CD4-positive, alpha-beta memory T cell (primary cell): ENCODE measurements at regions not wholly inside any gene's neighbourhood (a gene's known extent, or its start where the extent isn't known, plus 50 kb on each side); places are given as distances from the start of the nearest gene placed in this dataset.

Experiments
- CTCF ChIA-PET: fragments of 350-600 bp; sonication (Branson Sonifier 250); formaldehyde crosslinking; loops from one replicate; lab custom pipeline; 2021; ENCODE audit warnings: inconsistent platforms; ENCODE audit not compliant: partially characterized antibody; lab: Charles Lee
- POLR2A ChIA-PET: fragments of 350-600 bp; sonication (Branson Sonifier 250); formaldehyde crosslinking; loops from one replicate; lab custom pipeline; 2021; ENCODE audit not compliant: partially characterized antibody; lab: Charles Lee
- DNase-seq, 5 donors: peaks; one replicate each; pipeline versions ENCODE4 v3.0.0 to v3.0.0-alpha.2; 2020 to 2022; ENCODE audit warnings: mixed read lengths in 1 of 5
- H3K27ac ChIP-seq: one replicate; pipeline ENCODE4 v1.7.0; 2013; ENCODE audit warnings: low read depth, low read length
- H3K27me3 ChIP-seq: 2 replicates; pipeline ENCODE4 v1.7.0; 2013; ENCODE audit warnings: mild to moderate bottlenecking, low read length, moderate library complexity; ENCODE audit not compliant: insufficient read depth
- H3K36me3 ChIP-seq: 2 replicates; pipeline ENCODE4 v1.7.0; 2013; ENCODE audit warnings: mild to moderate bottlenecking, low read length, moderate library complexity; ENCODE audit not compliant: insufficient read depth
- H3K4me1 ChIP-seq: 2 replicates; pipeline ENCODE4 v1.7.0; 2013; ENCODE audit warnings: mild to moderate bottlenecking, low read length, moderate library complexity; ENCODE audit not compliant: insufficient read depth
- H3K4me3 ChIP-seq, 2 donors: one replicate each; pipeline ENCODE4 v1.7.0; 2013; ENCODE audit warnings: low read length in 2 of 2, mild to moderate bottlenecking in 1 of 2
- H3K9me3 ChIP-seq, 2 donors: one replicate each; pipeline ENCODE4 v1.7.0; 2013; ENCODE audit warnings: low read length in 2 of 2, control low read depth in 1 of 2; ENCODE audit not compliant: control insufficient read depth in 1 of 2
- H3K27ac Mint-ChIP-seq, 7 donors: one replicate each; pipeline ENCODE4 v1.8.0; 2020 to 2021; ENCODE audit warnings: mixed read lengths in 7 of 7, mild to moderate bottlenecking in 6 of 7, inconsistent platforms in 3 of 7, moderate library complexity in 3 of 7
- H3K27me3 Mint-ChIP-seq, 2 donors: one replicate each; pipeline ENCODE4 v1.8.0; 2020 to 2021; ENCODE audit warnings: mixed read lengths in 2 of 2
- H3K36me3 Mint-ChIP-seq, 2 donors: one replicate each; pipeline ENCODE4 v1.8.0; 2020 to 2021; ENCODE audit warnings: mixed read lengths in 2 of 2, inconsistent platforms in 1 of 2, mild to moderate bottlenecking in 1 of 2
- H3K4me1 Mint-ChIP-seq, 4 donors: one replicate each; pipeline ENCODE4 v1.8.0; 2020 to 2021; ENCODE audit warnings: mixed read lengths in 4 of 4, mild to moderate bottlenecking in 1 of 4
- H3K4me3 Mint-ChIP-seq, 8 donors: one replicate each; pipeline ENCODE4 v1.8.0; 2020 to 2021; ENCODE audit warnings: mixed read lengths in 8 of 8, mild to moderate bottlenecking in 7 of 8, moderate library complexity in 6 of 8, inconsistent platforms in 3 of 8
- H3K9me3 Mint-ChIP-seq, 8 donors: one replicate each; pipeline ENCODE4 v1.8.0; 2020 to 2021; ENCODE audit warnings: mixed read lengths in 8 of 8, mild to moderate bottlenecking in 5 of 8, inconsistent platforms in 3 of 8, moderate library complexity in 1 of 8
- intact Hi-C: fragments of 100-400 bp; cut with micrococcal nuclease; formaldehyde crosslinking; loops from one replicate; pipeline ENCODE4 v1.15.1; 2023

GRCh38 chr2:200148366-200148765 lies 158.1 kb upstream of the SPATS2L start:
- no peak for DNase-seq
- H3K4me1 Mint-ChIP-seq, result no peaks in the 10 kb centered on the region
- POLR2A ChIA-PET, result no interaction called here
- H3K27me3 ChIP-seq, result no peaks in the 10 kb centered on the region
- H3K4me3 Mint-ChIP-seq, result no peak overlapping the region
- no peaks in the 10 kb centered on the region for H3K36me3 ChIP-seq
- H3K27ac ChIP-seq, result no peak overlapping the region
- CTCF ChIA-PET, result no interaction called here
- intact Hi-C loops, result no loop called here
- no peak overlapping the region for H3K4me3 ChIP-seq
- peaks cover 0 to 10% of the 10 kb centered on the region in 2 donors for H3K9me3 ChIP-seq
- H3K9me3 Mint-ChIP-seq, result peaks cover 7 to 54% (median 37%) of the 10 kb centered on the region in 8 donors
- peaks cover 2 to 10% of the 10 kb centered on the region in 2 donors for H3K36me3 Mint-ChIP-seq
- peaks cover 7 to 9% of the 10 kb centered on the region in 2 donors for H3K27me3 Mint-ChIP-seq
- H3K27ac Mint-ChIP-seq, result no peak overlapping the region
- H3K4me1 ChIP-seq, result no peaks in the 10 kb centered on the region

GRCh38 chr2:200150411-200151086 lies 155.9 kb upstream of the SPATS2L start:
- H3K27me3 ChIP-seq, result no peaks in the 10 kb centered on the region
- H3K4me1 Mint-ChIP-seq, result peaks cover 0 to under 1% (median 0%) of the 10 kb centered on the region in 4 donors
- H3K9me3 ChIP-seq, result peaks cover 0 to 6% of the 10 kb centered on the region in 2 donors
- H3K27me3 Mint-ChIP-seq, result peaks cover 2 to 9% of the 10 kb centered on the region in 2 donors
- peaks cover 2 to 4% of the 10 kb centered on the region in 2 donors for H3K36me3 Mint-ChIP-seq
- intact Hi-C loops, result no loop called here
- H3K27ac Mint-ChIP-seq, result no peak overlapping the region
- DNase-seq, result no peak
- peaks cover 6 to 33% (median 26%) of the 10 kb centered on the region in 8 donors for H3K9me3 Mint-ChIP-seq
- H3K36me3 ChIP-seq, result no peaks in the 10 kb centered on the region
- H3K4me3 ChIP-seq, result no peak overlapping the region
- no peak overlapping the region for H3K4me3 Mint-ChIP-seq
- ChIA-PET POLR2A (no interaction called here), CTCF (interaction anchor here (0.8 kb wide), 1 partner anchor 8 kb away, joined by 3 read pairs; no protein-coding TSS in a partner anchor)
- no peak overlapping the region for H3K27ac ChIP-seq
- no peaks in the 10 kb centered on the region for H3K4me1 ChIP-seq

- ChIA-PET CTCF (no interaction called here), POLR2A (no interaction called here)
- peaks cover 2 to 3% of the 10 kb centered on the region in 2 donors for H3K27me3 Mint-ChIP-seq
- intact Hi-C loops, result no loop called here
- Histone ChIP-seq H3K27ac (no peak overlapping the region), H3K36me3 (no peaks in the 10 kb centered on the region), H3K4me1 (no peaks in the 10 kb centered on the region), H3K4me3 (no peak overlapping the region), H3K27me3 (no peaks in the 10 kb centered on the region), H3K9me3 (peaks cover 0 to 5% of the 10 kb centered on the region in 2 donors)
- H3K36me3 Mint-ChIP-seq, result peaks cover 2 to 4% of the 10 kb centered on the region in 2 donors
- H3K4me3 Mint-ChIP-seq, result peak overlapping the region in 1 of 8 donors; percentile 11
- DNase-seq, result no peak
- peaks cover 5 to 19% (median 13%) of the 10 kb centered on the region in 8 donors for H3K9me3 Mint-ChIP-seq
- H3K27ac Mint-ChIP-seq, result no peak overlapping the region
- H3K4me1 Mint-ChIP-seq, result peaks cover 0 to 7% (median 2%) of the 10 kb centered on the region in 4 donors
Observed at GRCh38 chr2:200155652-200156051, 150.8 kb upstream of the SPATS2L start.

GRCh38 chr2:200156166-200156835 lies 150.2 kb upstream of the SPATS2L start:
- H3K4me3 Mint-ChIP-seq, result peak overlapping the region in 1 of 8 donors; percentile 61
- intact Hi-C loops, result no loop called here
- DNase-seq, result no peak
- Histone ChIP-seq H3K27ac (no peak overlapping the region), H3K36me3 (no peaks in the 10 kb centered on the region), H3K4me1 (no peaks in the 10 kb centered on the region), H3K27me3 (no peaks in the 10 kb centered on the region), H3K4me3 (no peak overlapping the region), H3K9me3 (no peaks in the 10 kb centered on the region)
- peaks cover 0 to 4% of the 10 kb centered on the region in 2 donors for H3K36me3 Mint-ChIP-seq
- H3K9me3 Mint-ChIP-seq, result peaks cover 2 to 14% (median 8%) of the 10 kb centered on the region in 8 donors
- no peak overlapping the region for H3K27ac Mint-ChIP-seq
- POLR2A ChIA-PET, result no interaction called here
- peaks cover 2 to 3% of the 10 kb centered on the region in 2 donors for H3K27me3 Mint-ChIP-seq
- CTCF ChIA-PET, result no interaction called here
- peaks cover 0 to 7% (median 2%) of the 10 kb centered on the region in 4 donors for H3K4me1 Mint-ChIP-seq

GRCh38 chr2:200158647-200159356 lies 147.7 kb upstream of the SPATS2L start:
- H3K9me3 Mint-ChIP-seq, result peaks cover 0 to 4% (median 0%) of the 10 kb centered on the region in 8 donors
- peaks cover 3% of the 10 kb centered on the region in 2 donors for H3K27me3 Mint-ChIP-seq
- no peak for DNase-seq
- peaks cover 0 to 7% (median 2%) of the 10 kb centered on the region in 4 donors for H3K4me1 Mint-ChIP-seq
- H3K27ac Mint-ChIP-seq, result peak overlapping the region in 1 of 7 donors; percentile 31
- intact Hi-C loops, result no loop called here
- CTCF ChIA-PET, result interaction anchor here (1.5 kb wide), 1 partner anchor 9 kb away, joined by 3 read pairs; no protein-coding TSS in a partner anchor
- H3K36me3 Mint-ChIP-seq, result no peaks in the 10 kb centered on the region
- Histone ChIP-seq H3K4me1 (no peaks in the 10 kb centered on the region), H3K36me3 (no peaks in the 10 kb centered on the region), H3K27ac (no peak overlapping the region), H3K9me3 (no peaks in the 10 kb centered on the region), H3K4me3 (no peak overlapping the region), H3K27me3 (no peaks in the 10 kb centered on the region)
- POLR2A ChIA-PET, result no interaction called here
- H3K4me3 Mint-ChIP-seq, result no peak overlapping the region

GRCh38 chr2:200159357-200159707 lies 147.2 kb upstream of the SPATS2L start:
- Mint-ChIP-seq H3K4me3 (no peak overlapping the region), H3K27me3 (peaks cover 3% of the 10 kb centered on the region in 2 donors), H3K27ac (no peak overlapping the region), H3K36me3 (no peaks in the 10 kb centered on the region), H3K9me3 (peaks cover 0 to 4% (median 2%) of the 10 kb centered on the region in 8 donors), H3K4me1 (peaks cover 0 to 7% (median 2%) of the 10 kb centered on the region in 4 donors)
- Histone ChIP-seq H3K9me3 (no peaks in the 10 kb centered on the region), H3K27me3 (no peaks in the 10 kb centered on the region), H3K4me1 (no peaks in the 10 kb centered on the region), H3K27ac (no peak overlapping the region), H3K36me3 (no peaks in the 10 kb centered on the region), H3K4me3 (no peak overlapping the region)
- no peak for DNase-seq
- ChIA-PET CTCF (interaction anchor here (1.5 kb wide), 1 partner anchor 9 kb away, joined by 3 read pairs; no protein-coding TSS in a partner anchor), POLR2A (no interaction called here)
- intact Hi-C loops, result no loop called here
